Activated T-cell treated with anti-CD3 and anti-CD28 coated beads, Interleukin-2, amount 50 U/mL, for 24 hours (primary cell): ENCODE measurements at regions not wholly inside any gene's neighbourhood (a gene's known extent, or its start where the extent isn't known, plus 50 kb on each side); places are given as distances from the start of the nearest gene placed in this dataset.

ENCODE experiments used
- DNase-seq: peaks from one replicate; pipeline ENCODE4 v3.0.0-alpha.2; 2020
- H3K27ac Mint-ChIP-seq: 2 replicates; pipeline ENCODE4 v1.8.0; 2020; ENCODE audit warnings: mild to moderate bottlenecking, mixed read lengths
- H3K27me3 Mint-ChIP-seq: 2 replicates; pipeline ENCODE4 v1.8.0; 2020; ENCODE audit warnings: mixed read lengths
- H3K36me3 Mint-ChIP-seq: 2 replicates; pipeline ENCODE4 v1.8.0; 2020; ENCODE audit warnings: low read depth, mixed read lengths
- H3K4me1 Mint-ChIP-seq: 2 replicates; pipeline ENCODE4 v1.8.0; 2020; ENCODE audit warnings: low read depth, mixed read lengths
- H3K4me3 Mint-ChIP-seq: 2 replicates; pipeline ENCODE4 v1.8.0; 2020; ENCODE audit warnings: mild to moderate bottlenecking, moderate library complexity, mixed read lengths
- H3K9me3 Mint-ChIP-seq: 2 replicates; pipeline ENCODE4 v1.8.0; 2020; ENCODE audit warnings: mixed read lengths

DNA sequence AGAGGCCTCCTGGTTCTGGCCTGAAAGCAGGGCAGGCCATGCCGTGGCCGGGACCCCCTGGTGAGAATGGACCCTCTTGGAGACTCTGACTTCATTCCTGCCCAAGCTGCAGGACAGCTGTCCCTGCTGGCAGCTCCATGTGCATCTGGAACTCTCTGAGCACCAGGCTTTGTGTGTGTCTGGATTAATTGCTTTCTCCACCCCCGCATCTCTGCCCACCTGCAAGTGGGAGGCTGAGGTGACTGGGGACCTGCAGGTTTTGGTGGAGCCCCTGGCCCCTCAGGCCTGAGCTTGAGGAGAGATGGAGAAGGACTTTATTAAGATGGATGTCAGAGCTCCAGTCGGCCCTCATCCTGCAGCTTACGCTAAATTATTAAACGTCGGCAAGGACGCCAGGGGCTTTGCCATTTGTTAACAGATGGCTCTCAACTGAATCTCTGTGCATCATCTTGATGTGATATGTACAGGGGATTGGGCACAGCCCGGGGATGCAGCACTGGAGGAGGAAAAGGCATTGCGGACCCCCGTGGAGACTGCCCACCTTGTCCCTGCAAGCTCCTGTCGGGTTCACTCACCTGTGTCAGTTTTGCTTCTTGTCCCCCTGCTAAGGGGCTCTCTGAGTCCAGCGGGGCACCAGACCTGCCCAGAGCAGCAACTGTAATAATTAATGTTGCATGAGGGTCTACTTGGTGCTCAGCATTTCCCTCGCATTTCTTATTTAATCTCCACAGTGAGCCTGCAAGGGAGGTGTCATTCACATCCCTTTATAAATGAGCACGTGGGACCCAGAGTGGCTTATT, 154.1 kb upstream of the RPL38 start:
- Mint-ChIP-seq H3K4me1 (peaks cover 2% of the 10 kb centered on the region), H3K9me3 (no peaks in the 10 kb centered on the region), H3K27ac (no peak overlapping the region), H3K36me3 (no peaks in the 10 kb centered on the region), H3K27me3 (peaks cover 49% of the 10 kb centered on the region), H3K4me3 (no peak overlapping the region)
- DNase-seq: no peak

DNA sequence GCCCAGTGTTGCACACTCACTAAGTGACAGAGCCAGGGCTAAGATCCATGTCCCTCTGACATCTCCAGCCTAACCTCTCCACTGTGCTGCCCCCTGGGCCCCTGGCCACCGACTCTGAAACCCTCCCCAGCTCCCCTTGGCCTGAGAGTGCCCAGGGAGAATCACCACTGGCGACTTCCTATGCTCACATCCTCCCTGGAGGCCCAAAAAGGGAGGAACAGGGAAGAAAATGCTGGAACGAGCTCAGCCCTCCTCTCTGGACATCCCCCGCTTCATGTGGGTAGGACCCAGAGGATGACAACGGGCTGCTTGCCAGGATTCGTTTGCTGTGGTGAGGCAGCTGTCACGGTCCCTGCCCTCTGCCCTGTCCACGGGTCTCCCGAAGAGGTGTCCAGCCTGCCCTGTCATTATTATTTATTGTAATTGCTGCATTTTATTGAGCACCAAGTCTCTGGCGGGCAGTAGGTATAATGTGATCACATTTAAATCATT, 153.5 kb upstream of the RPL38 start:
- Mint-ChIP-seq H3K9me3 (no peaks in the 10 kb centered on the region), H3K4me3 (no peak overlapping the region), H3K27ac (no peak overlapping the region), H3K4me1 (peaks cover 2% of the 10 kb centered on the region), H3K27me3 (peaks cover 48% of the 10 kb centered on the region), H3K36me3 (no peaks in the 10 kb centered on the region)
- no peak for DNase-seq

DNA sequence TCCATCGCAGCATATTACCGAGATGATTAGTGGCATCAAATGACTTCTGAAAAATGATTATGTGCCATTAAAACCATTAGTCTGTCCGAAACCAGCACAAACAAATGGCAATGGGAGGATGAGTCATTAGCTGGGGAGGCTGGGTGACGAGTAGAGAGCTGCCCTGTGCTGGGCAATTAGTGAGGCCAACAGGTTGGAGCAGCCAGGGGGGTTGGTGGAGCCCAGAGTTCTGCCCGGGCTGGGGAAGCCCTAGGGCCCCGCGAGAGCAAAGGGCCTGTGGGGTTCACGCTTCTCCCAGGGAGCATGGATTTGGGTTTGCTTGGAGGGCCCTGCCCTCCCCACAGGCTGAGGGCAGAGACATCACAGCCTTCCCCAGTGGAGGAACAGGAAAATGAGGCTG, 152.1 kb upstream of the RPL38 start:
- H3K9me3 Mint-ChIP-seq: no peaks in the 10 kb centered on the region
- no peak overlapping the region for H3K4me3 Mint-ChIP-seq
- H3K27ac Mint-ChIP-seq: no peak overlapping the region
- no peaks in the 10 kb centered on the region for H3K36me3 Mint-ChIP-seq
- H3K27me3 Mint-ChIP-seq: peaks cover 41% of the 10 kb centered on the region
- DNase-seq: no peak
- peaks cover 2% of the 10 kb centered on the region for H3K4me1 Mint-ChIP-seq

GRCh38 chr17:74052993-74053711, 150.3 kb upstream of the RPL38 start:
- peaks cover 41% of the 10 kb centered on the region for H3K27me3 Mint-ChIP-seq
- no peak overlapping the region for H3K27ac Mint-ChIP-seq
- no peaks in the 10 kb centered on the region for H3K36me3 Mint-ChIP-seq
- no peaks in the 10 kb centered on the region for H3K9me3 Mint-ChIP-seq
- DNase-seq: no peak
- H3K4me3 Mint-ChIP-seq: no peak overlapping the region
- H3K4me1 Mint-ChIP-seq: no peaks in the 10 kb centered on the region

GRCh38 chr17:74053712-74054078, 149.8 kb upstream of the RPL38 start:
- no peak for DNase-seq
- Mint-ChIP-seq H3K4me3 (no peak overlapping the region), H3K27ac (no peak overlapping the region), H3K27me3 (peaks cover 36% of the 10 kb centered on the region), H3K4me1 (no peaks in the 10 kb centered on the region), H3K36me3 (no peaks in the 10 kb centered on the region), H3K9me3 (no peaks in the 10 kb centered on the region)

DNA sequence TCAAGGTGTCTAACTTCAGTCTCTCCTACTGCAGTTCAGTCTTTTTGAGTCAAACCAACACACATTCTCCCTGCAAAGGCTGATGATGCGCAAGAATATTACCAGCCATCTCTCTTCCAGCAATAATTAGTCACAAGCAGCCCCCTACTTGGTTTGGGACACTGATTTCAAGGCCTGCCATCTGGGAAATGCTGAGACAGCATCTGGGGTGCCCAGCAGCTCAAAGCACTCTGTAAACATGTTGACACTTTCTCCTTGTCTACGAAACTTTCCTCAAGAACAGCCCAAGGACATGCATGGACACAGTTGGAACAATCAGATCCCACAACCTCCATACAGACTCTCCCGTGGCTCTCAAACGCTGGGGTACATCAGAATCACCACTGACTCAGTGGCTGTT, 149.2 kb upstream of the RPL38 start:
- no peaks in the 10 kb centered on the region for H3K36me3 Mint-ChIP-seq
- no peaks in the 10 kb centered on the region for H3K4me1 Mint-ChIP-seq
- H3K9me3 Mint-ChIP-seq: no peaks in the 10 kb centered on the region
- no peak overlapping the region for H3K27ac Mint-ChIP-seq
- peaks cover 36% of the 10 kb centered on the region for H3K27me3 Mint-ChIP-seq
- H3K4me3 Mint-ChIP-seq: no peak overlapping the region
- DNase-seq: no peak

GRCh38 chr17:74055508-74056160, 147.8 kb upstream of the RPL38 start:
- no peak overlapping the region for H3K27ac Mint-ChIP-seq

DNA sequence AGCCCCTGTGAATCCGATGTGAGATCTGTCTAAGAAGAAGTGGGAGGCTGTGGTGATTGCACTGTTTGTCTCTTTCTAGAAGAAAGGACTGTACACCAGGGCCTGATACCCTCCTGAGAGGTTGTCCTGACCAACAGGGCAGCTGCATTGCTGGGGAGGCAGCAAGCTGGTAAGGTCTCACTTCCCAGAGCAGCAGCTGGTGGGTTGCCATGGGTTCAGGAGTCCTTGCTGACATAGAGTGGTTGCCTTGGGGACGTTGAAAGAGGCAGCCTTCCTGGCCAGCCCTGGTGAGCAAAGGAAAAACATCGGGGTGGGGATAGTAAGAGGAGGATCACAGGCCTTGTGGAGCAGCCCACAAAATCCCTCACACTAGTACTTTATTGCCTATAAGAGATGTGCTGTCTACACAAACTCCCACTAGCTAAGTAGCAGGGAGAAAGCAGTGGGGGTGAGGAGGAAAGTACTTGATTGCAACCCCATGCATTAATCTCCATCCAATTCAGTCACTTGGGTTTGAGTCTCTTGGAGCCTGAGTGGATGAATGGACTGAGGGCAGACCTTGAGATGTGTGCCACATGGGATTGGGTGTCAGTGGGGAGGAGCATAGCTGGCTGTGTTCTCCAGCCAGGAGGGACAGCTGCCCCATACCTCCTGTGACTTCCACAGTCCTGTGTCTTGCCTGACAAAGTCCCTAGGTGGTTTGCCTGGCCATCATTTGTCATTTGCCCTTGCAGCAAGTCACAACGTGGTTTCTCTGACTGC, 143.8 kb upstream of the RPL38 start:
- H3K27ac Mint-ChIP-seq: no peak overlapping the region
- peaks cover 37% of the 10 kb centered on the region for H3K27me3 Mint-ChIP-seq
- no peaks in the 10 kb centered on the region for H3K4me1 Mint-ChIP-seq
- no peak overlapping the region for H3K4me3 Mint-ChIP-seq
- DNase-seq: no peak
- no peaks in the 10 kb centered on the region for H3K36me3 Mint-ChIP-seq
- no peaks in the 10 kb centered on the region for H3K9me3 Mint-ChIP-seq

More at GRCh38 chr17:74055508-74056160, 147.8 kb upstream of the RPL38 start:
- H3K27me3 Mint-ChIP-seq: peaks cover 26% of the 10 kb centered on the region
- no peaks in the 10 kb centered on the region for H3K9me3 Mint-ChIP-seq
- DNase-seq: no peak
- no peak overlapping the region for H3K4me3 Mint-ChIP-seq
- H3K36me3 Mint-ChIP-seq: no peaks in the 10 kb centered on the region
- H3K4me1 Mint-ChIP-seq: no peaks in the 10 kb centered on the region

DNA sequence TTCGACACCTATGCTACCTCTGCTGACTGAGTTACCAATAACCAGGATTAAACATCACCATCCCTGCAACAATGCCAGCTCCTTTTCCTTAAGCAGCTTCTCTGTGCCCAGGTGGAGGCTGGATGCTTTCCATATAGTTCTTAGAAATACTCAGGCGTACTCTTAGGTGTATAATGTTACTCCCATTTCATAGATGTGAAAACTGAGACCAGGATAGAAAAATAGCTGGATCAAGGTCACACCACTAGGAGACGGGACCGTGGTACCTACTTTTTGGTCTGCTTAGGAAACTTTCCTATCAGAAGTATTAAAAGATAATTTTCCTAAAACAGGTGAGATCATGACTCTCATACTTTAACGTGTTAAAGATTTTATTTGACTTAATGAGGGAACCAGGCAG, 141.7 kb upstream of the RPL38 start:
- Mint-ChIP-seq H3K27ac (no peak overlapping the region), H3K4me3 (no peak overlapping the region), H3K9me3 (no peaks in the 10 kb centered on the region), H3K27me3 (peaks cover 33% of the 10 kb centered on the region), H3K36me3 (no peaks in the 10 kb centered on the region), H3K4me1 (no peaks in the 10 kb centered on the region)
- no peak for DNase-seq

- DNase-seq: no peak
- H3K36me3 Mint-ChIP-seq: no peaks in the 10 kb centered on the region
- H3K27me3 Mint-ChIP-seq: peaks cover 28% of the 10 kb centered on the region
- H3K27ac Mint-ChIP-seq: no peak overlapping the region
- no peak overlapping the region for H3K4me3 Mint-ChIP-seq
- H3K9me3 Mint-ChIP-seq: no peaks in the 10 kb centered on the region
- no peaks in the 10 kb centered on the region for H3K4me1 Mint-ChIP-seq
Observed at GRCh38 chr17:74062234-74062633, 141.2 kb upstream of the RPL38 start.

DNA sequence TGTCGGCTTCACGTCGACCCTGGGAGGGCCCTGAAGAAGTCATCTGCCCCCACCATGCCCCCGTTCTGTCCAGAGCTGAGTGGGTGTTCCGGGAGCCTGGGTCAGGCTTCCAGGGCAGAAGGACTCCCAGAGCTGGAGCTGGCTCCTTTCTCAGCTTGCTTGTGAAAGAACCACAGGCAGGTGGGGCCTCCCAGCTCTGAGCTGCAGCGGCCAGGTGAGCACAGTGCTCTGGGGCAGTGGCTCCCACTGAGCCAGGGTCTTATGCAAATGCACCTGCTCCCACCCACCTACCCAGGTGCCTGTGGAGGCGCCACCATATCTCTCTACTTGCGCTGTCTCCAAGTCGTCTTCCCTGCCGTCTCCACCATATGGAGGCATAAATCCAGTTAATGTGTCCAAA, 140.0 kb upstream of the RPL38 start:
- Mint-ChIP-seq H3K27me3 (peaks cover 25% of the 10 kb centered on the region), H3K36me3 (no peaks in the 10 kb centered on the region), H3K4me3 (no peak overlapping the region), H3K27ac (no peak overlapping the region), H3K9me3 (no peaks in the 10 kb centered on the region), H3K4me1 (no peaks in the 10 kb centered on the region)
- DNase-seq: no peak

DNA sequence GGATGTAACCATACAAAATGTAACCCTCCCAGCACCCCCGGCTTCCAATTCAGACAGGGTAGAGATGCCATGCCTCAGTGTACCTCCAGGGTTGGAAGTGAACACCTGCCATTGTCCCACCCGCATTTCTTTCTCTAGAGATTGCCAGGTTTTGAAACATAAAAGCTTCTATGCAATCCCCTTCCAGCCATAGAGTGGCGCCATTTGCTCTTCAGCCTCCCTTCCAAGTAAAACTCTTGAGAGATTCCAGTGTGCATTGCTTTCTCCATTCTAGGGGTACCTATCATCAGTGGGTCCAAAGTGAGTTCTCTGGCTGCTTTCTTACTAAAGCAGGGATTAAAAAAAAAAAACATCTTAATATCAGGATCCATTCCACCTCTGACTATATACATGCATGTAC, 133.1 kb upstream of the RPL38 start:
- Mint-ChIP-seq H3K4me1 (no peaks in the 10 kb centered on the region), H3K36me3 (no peaks in the 10 kb centered on the region), H3K4me3 (no peak overlapping the region), H3K27ac (no peak overlapping the region), H3K27me3 (peaks cover 8% of the 10 kb centered on the region), H3K9me3 (no peaks in the 10 kb centered on the region)
- DNase-seq: no peak

- no peak overlapping the region for H3K4me3 Mint-ChIP-seq
- H3K4me1 Mint-ChIP-seq: no peaks in the 10 kb centered on the region
- peaks cover 5% of the 10 kb centered on the region for H3K27me3 Mint-ChIP-seq
- H3K27ac Mint-ChIP-seq: no peak overlapping the region
- H3K36me3 Mint-ChIP-seq: no peaks in the 10 kb centered on the region
- no peak for DNase-seq
- no peaks in the 10 kb centered on the region for H3K9me3 Mint-ChIP-seq
Observed at GRCh38 chr17:74070998-74071679, 132.3 kb upstream of the RPL38 start.

DNA sequence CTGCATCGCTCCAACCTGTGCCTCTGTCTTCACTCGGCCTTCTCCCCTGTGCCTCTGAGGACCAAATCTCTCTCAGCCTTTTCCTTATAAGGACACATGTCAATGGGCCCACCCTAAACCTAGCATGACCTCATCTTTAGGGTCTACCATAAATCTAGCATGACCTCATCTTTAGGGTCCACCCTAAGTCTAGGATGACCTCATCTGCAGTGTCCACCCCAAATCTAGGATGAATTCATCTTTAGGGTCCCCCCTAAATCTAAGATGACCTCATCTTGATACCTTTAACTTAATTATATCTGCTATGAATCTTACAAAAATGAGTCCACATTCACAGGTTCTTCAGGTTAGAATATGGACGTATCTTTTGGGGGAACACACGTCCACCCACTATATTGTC, 131.1 kb upstream of the RPL38 start:
- Mint-ChIP-seq H3K27ac (no peak overlapping the region), H3K9me3 (no peaks in the 10 kb centered on the region), H3K4me1 (no peaks in the 10 kb centered on the region), H3K4me3 (no peak overlapping the region), H3K27me3 (peaks cover 5% of the 10 kb centered on the region), H3K36me3 (no peaks in the 10 kb centered on the region)
- DNase-seq: no peak
